ENCODE measurements at regions not wholly inside any gene's neighbourhood (a gene's known extent, or its start where the extent isn't known, plus 50 kb on each side); places are given as distances from the start of the nearest gene placed in this dataset.

- TF ChIP-seq USF1 (IDR thresholded peaks at IDR 0.05) (no peak), MAX (IDR thresholded peaks at IDR 0.05) (no peak), TCF12 (IDR thresholded peaks at IDR 0.05; ENCODE audit: low read depth) (no peak), EGR1 (IDR thresholded peaks at IDR 0.05) (no peak), ZBTB7A (IDR thresholded peaks at IDR 0.05; ENCODE audit: low read depth) (no peak), RAD21 (IDR thresholded peaks at IDR 0.05; ENCODE audit: low read depth) (no peak), TAF1 (IDR thresholded peaks at IDR 0.05; ENCODE audit: low read depth) (no peak), NFIC (IDR thresholded peaks at IDR 0.05) (no peak), CEBPB (IDR thresholded peaks at IDR 0.05) (no peak), EP300 (IDR thresholded peaks at IDR 0.05; ENCODE audit: borderline replicate concordance) (no peak), FOXM1 (IDR thresholded peaks at IDR 0.05; ENCODE audit: borderline replicate concordance, low read depth) (no peak)
Measured at GRCh38 chr9:3721096-3721495, 195.3 kb upstream of the RFX3 start.

- TF ChIP-seq NFIC (IDR thresholded peaks at IDR 0.05) (0 out of 2 replicates have a peak, but pooled peaks have one; percentile 12), REST (IDR thresholded peaks at IDR 0.05; ENCODE audit: low read depth) (no peak)
Measured at GRCh38 chr9:3719286-3719685, 193.5 kb upstream of the RFX3 start.

- TF ChIP-seq TCF12 (IDR thresholded peaks at IDR 0.05; ENCODE audit: low read depth), result no peak
- peak; percentile 74 for TF ChIP-seq REST (IDR thresholded peaks at IDR 0.05; ENCODE audit: low read depth)
Measured at GRCh38 chr9:3716415-3716814, 190.6 kb upstream of the RFX3 start.

GRCh38 chr9:3708751-3709150 is 182.9 kb upstream of the RFX3 start:
- TF ChIP-seq TCF12 (IDR thresholded peaks at IDR 0.05; ENCODE audit: low read depth) (peak; percentile 97), YY1 (IDR thresholded peaks at IDR 0.05; ENCODE audit: low read depth) (peak; percentile 49; the same call in 1 of the 2 replicates), CREB1 (IDR thresholded peaks at IDR 0.05; ENCODE audit: low read depth) (peak; percentile 24; the same call in 1 of the 2 replicates), TAF1 (IDR thresholded peaks at IDR 0.05; ENCODE audit: low read depth) (no peak), EP300 (IDR thresholded peaks at IDR 0.05; ENCODE audit: borderline replicate concordance) (peak; percentile 99), FOXM1 (IDR thresholded peaks at IDR 0.05; ENCODE audit: borderline replicate concordance, low read depth) (peak; percentile 95), CEBPB (IDR thresholded peaks at IDR 0.05) (peak; percentile 42; the same call in 1 of the 2 replicates), REST (IDR thresholded peaks at IDR 0.05; ENCODE audit: low read depth) (no peak), USF1 (IDR thresholded peaks at IDR 0.05) (peak; percentile 43), NFIC (IDR thresholded peaks at IDR 0.05) (peak; percentile 100), TEAD4 (IDR thresholded peaks at IDR 0.05) (peak; percentile 82), ZBTB7A (IDR thresholded peaks at IDR 0.05; ENCODE audit: low read depth) (no peak), MAX (IDR thresholded peaks at IDR 0.05) (peak; percentile 70), RAD21 (IDR thresholded peaks at IDR 0.05; ENCODE audit: low read depth) (peak; percentile 19)

GRCh38 chr9:3704890-3705289 is 179.1 kb upstream of the RFX3 start:
- TF ChIP-seq FOXM1 (IDR thresholded peaks at IDR 0.05; ENCODE audit: borderline replicate concordance, low read depth) (no peak), REST (IDR thresholded peaks at IDR 0.05; ENCODE audit: low read depth) (no peak), NFIC (IDR thresholded peaks at IDR 0.05) (no peak), MAX (IDR thresholded peaks at IDR 0.05) (no peak), TCF12 (IDR thresholded peaks at IDR 0.05; ENCODE audit: low read depth) (no peak), CEBPB (IDR thresholded peaks at IDR 0.05) (no peak), EP300 (IDR thresholded peaks at IDR 0.05; ENCODE audit: borderline replicate concordance) (no peak), EGR1 (IDR thresholded peaks at IDR 0.05) (no peak), TAF1 (IDR thresholded peaks at IDR 0.05; ENCODE audit: low read depth) (no peak), ZBTB7A (IDR thresholded peaks at IDR 0.05; ENCODE audit: low read depth) (no peak), CREB1 (IDR thresholded peaks at IDR 0.05; ENCODE audit: low read depth) (no peak), RAD21 (IDR thresholded peaks at IDR 0.05; ENCODE audit: low read depth) (no peak), TEAD4 (IDR thresholded peaks at IDR 0.05) (no peak), YY1 (IDR thresholded peaks at IDR 0.05; ENCODE audit: low read depth) (no peak), USF1 (IDR thresholded peaks at IDR 0.05) (no peak)

All from Ishikawa (cell line).